IMR-90 (cell line): ENCODE measurements at regions not wholly inside any gene's neighbourhood (a gene's known extent, or its start where the extent isn't known, plus 50 kb on each side); places are given as distances from the start of the nearest gene placed in this dataset.

Experiments used
- ATAC-seq: fragments of 200-7000 bp; cut with Tn5 transposase; 2 replicates; pipeline ENCODE4 v1.9.1; 2020; ENCODE audit warnings: low read depth, mild to moderate bottlenecking, moderate library complexity
- BruUV-seq: library from RNA; stranded (reverse); fragments of 400-500 nt; replicated peaks from 2 replicates; lab custom pipeline; 2021; lab: Mats Ljungman, UMichigan
- CTCF ChIA-PET: fragments of 300-600 bp; formaldehyde crosslinking; extraction: SDS; loops from one replicate; lab custom pipeline; 2021; ENCODE audit warnings: antibody characterized with exemption; lab: Yijun Ruan, JAX
- POLR2A ChIA-PET: fragments of 300-600 bp; sonication (Branson Sonifier 250); formaldehyde crosslinking; loops from one replicate; lab custom pipeline; 2022; ENCODE audit warnings: antibody characterized with exemption; ENCODE audit not compliant: unreplicated experiment; lab: Charles Lee
- DNase-seq: peaks from one replicate; pipeline ENCODE4 v3.0.0; 2013
- H2AFZ ChIP-seq: replicated peaks from 2 replicates; pipeline ENCODE3; 2013; ENCODE audit warnings: low read length, mild to moderate bottlenecking; ENCODE audit not compliant: poor library complexity
- H2AK5ac ChIP-seq: 2 replicates; pipeline ENCODE4 v1.6.1; 2013; ENCODE audit warnings: low read depth, low read length, inconsistent platforms
- H2AK9ac ChIP-seq: replicated peaks from 2 replicates; pipeline ENCODE3; 2013; ENCODE audit warnings: mild to moderate bottlenecking, low read depth, low read length, moderate library complexity; ENCODE audit not compliant: poor library complexity
- H2BK120ac ChIP-seq: 2 replicates; pipeline ENCODE4 v1.6.1; 2013; ENCODE audit warnings: low read depth, low read length, inconsistent platforms
- H2BK15ac ChIP-seq: 3 replicates; pipeline ENCODE4 v1.6.1; 2013; ENCODE audit warnings: low read depth, low read length, inconsistent platforms
- H2BK20ac ChIP-seq: 2 replicates; pipeline ENCODE4 v1.6.1; 2013; ENCODE audit warnings: low read depth, mild to moderate bottlenecking, inconsistent platforms, low read length, moderate library complexity
- H2BK5ac ChIP-seq: 2 replicates; pipeline ENCODE4 v1.6.1; 2013; ENCODE audit warnings: mild to moderate bottlenecking, low read depth, low read length, inconsistent platforms; ENCODE audit not compliant: poor library complexity, severe bottlenecking
- H3K14ac ChIP-seq: replicated peaks from 2 replicates; pipeline ENCODE4 v1.6.1; 2013; ENCODE audit warnings: low read depth, low read length, inconsistent platforms
- H3K18ac ChIP-seq: 2 replicates; pipeline ENCODE4 v1.6.1; 2013; ENCODE audit warnings: low read depth, low read length, control low read depth
- H3K23ac ChIP-seq: 2 replicates; pipeline ENCODE4 v1.6.1; 2013; ENCODE audit warnings: low read depth, low read length, inconsistent platforms
- H3K27ac ChIP-seq: 2 replicates; pipeline ENCODE4 v1.5.1; 2013; ENCODE audit warnings: mild to moderate bottlenecking, control low read depth, low read length; ENCODE audit not compliant: insufficient read depth
- H3K27me3 ChIP-seq: 2 replicates; pipeline ENCODE4 v1.6.1; 2013; ENCODE audit warnings: low read length; ENCODE audit not compliant: control insufficient read depth, insufficient read depth
- H3K36me3 ChIP-seq: 2 replicates; pipeline ENCODE4 v1.6.1; 2013; ENCODE audit warnings: low read length, mixed read lengths; ENCODE audit not compliant: control insufficient read depth, insufficient read depth
- H3K4ac ChIP-seq: 2 replicates; pipeline ENCODE4 v1.6.1; 2013; ENCODE audit warnings: low read depth, low read length, inconsistent platforms
- H3K4me1 ChIP-seq: 2 replicates; pipeline ENCODE4 v1.6.1; 2013; ENCODE audit warnings: low read length, mixed read lengths; ENCODE audit not compliant: control insufficient read depth, insufficient read depth
- H3K4me2 ChIP-seq: 2 replicates; pipeline ENCODE4 v1.6.1; 2013; ENCODE audit warnings: low read depth, mild to moderate bottlenecking, control low read depth, low read length, moderate library complexity
- H3K4me3 ChIP-seq: 2 replicates; pipeline ENCODE4 v1.5.1; 2013; ENCODE audit warnings: low read depth, mild to moderate bottlenecking, control low read depth, low read length, moderate library complexity; ENCODE audit not compliant: insufficient read depth
- H3K56ac ChIP-seq: 2 replicates; pipeline ENCODE4 v1.6.1; 2013; ENCODE audit warnings: low read length, inconsistent platforms; ENCODE audit not compliant: insufficient read depth; ENCODE audit errors: extremely low read depth
- H3K79me1 ChIP-seq, 2 experiments: 2 replicates each; pipeline ENCODE4 v1.6.1; 2013; ENCODE audit warnings: low read length in 2 of 2, inconsistent platforms in 1 of 2, low read depth in 1 of 2
- H3K9ac ChIP-seq: 2 replicates; pipeline ENCODE4 v1.6.1; 2013; ENCODE audit warnings: low read depth, low read length, control low read depth
- H3K9me1 ChIP-seq: 2 replicates; pipeline ENCODE4 v1.6.1; 2013; ENCODE audit warnings: low read length, inconsistent platforms; ENCODE audit not compliant: insufficient read depth
- H3K9me3 ChIP-seq: 2 replicates; pipeline ENCODE4 v1.6.1; 2013; ENCODE audit warnings: low read length; ENCODE audit not compliant: control insufficient read depth, insufficient read depth
- H4K20me1 ChIP-seq: 2 replicates; pipeline ENCODE4 v1.6.1; 2013; ENCODE audit warnings: low read length, inconsistent platforms; ENCODE audit not compliant: insufficient read depth
- H4K5ac ChIP-seq: 2 replicates; pipeline ENCODE4 v1.6.1; 2013; ENCODE audit warnings: mild to moderate bottlenecking, low read depth, low read length, control low read depth
- H4K8ac ChIP-seq, 2 experiments: 2 replicates each; pipeline ENCODE4 v1.6.1; 2013; ENCODE audit warnings: low read depth in 2 of 2, low read length in 2 of 2, control low read depth in 1 of 2, inconsistent platforms in 1 of 2
- H4K91ac ChIP-seq: 2 replicates; pipeline ENCODE4 v1.6.1; 2013; ENCODE audit warnings: low read depth, low read length, inconsistent platforms; ENCODE audit not compliant: insufficient read depth
- BHLHE40 ChIP-seq: fragments of 150-350 bp; IDR thresholded peaks from 2 replicates; pipeline ENCODE4 v1.6.1; 2016; ENCODE audit warnings: mild to moderate bottlenecking, low read depth, low read length
- ELK1 ChIP-seq: fragments of 150-350 bp; IDR thresholded peaks from 2 replicates; pipeline ENCODE4 v1.6.1; 2016; ENCODE audit warnings: low read depth, mild to moderate bottlenecking, low read length, moderate library complexity, borderline replicate concordance
- FOS ChIP-seq: fragments of 150-350 bp; IDR thresholded peaks from 2 replicates; pipeline ENCODE4 v1.6.1; 2016; ENCODE audit warnings: low read depth, low read length
- MAFK ChIP-seq: IDR thresholded peaks from 2 replicates; pipeline ENCODE4 v1.6.1; 2012; ENCODE audit warnings: low read depth, low read length, improper control_type of control experiment
- MAZ ChIP-seq: IDR thresholded peaks from 2 replicates; pipeline ENCODE4 v1.6.1; 2012; ENCODE audit warnings: low read depth, mild to moderate bottlenecking, low read length, improper control_type of control experiment, moderate library complexity, borderline replicate concordance
- MXI1 ChIP-seq: IDR thresholded peaks from 2 replicates; pipeline ENCODE4 v1.6.1; 2012; ENCODE audit warnings: low read depth, mild to moderate bottlenecking, low read length, moderate library complexity, borderline replicate concordance
- NFE2L2 ChIP-seq: fragments of 150-350 bp; IDR thresholded peaks from 2 replicates; pipeline ENCODE4 v1.6.1; 2016; ENCODE audit warnings: low read depth, mild to moderate bottlenecking, low read length
- POLR2A ChIP-seq: IDR thresholded peaks from 2 replicates; pipeline ENCODE4 v1.6.1; 2012; ENCODE audit warnings: mild to moderate bottlenecking, low read depth, low read length
- RAD21 ChIP-seq: IDR thresholded peaks from 2 replicates; pipeline ENCODE4 v1.6.1; 2012; ENCODE audit warnings: low read length, improper control_type of control experiment
- RFX5 ChIP-seq: IDR thresholded peaks from 2 replicates; pipeline ENCODE4 v1.8.0; 2012; ENCODE audit warnings: low read depth, mild to moderate bottlenecking, low read length, moderate library complexity
- SMC3 ChIP-seq: fragments of 150-350 bp; IDR thresholded peaks from 2 replicates; pipeline ENCODE4 v1.6.1; 2016; ENCODE audit warnings: low read depth, mild to moderate bottlenecking, antibody characterized with exemption, low read length, moderate library complexity
- WGBS, 2 experiments: methylation state at CpG; one replicate each; pipeline versions ENCODE4 v1.1.5 to v1.1.7; 2013; ENCODE audit warnings: missing lambda C conversion rate in 2 of 2; ENCODE audit not compliant: insufficient read length in 1 of 2; ENCODE audit errors: extremely low coverage in 2 of 2; 5-methylcytosine and 5-hydroxymethylcytosine counted together
- dilution Hi-C: fragments of 300-500 bp; cut with HindIII; formaldehyde crosslinking; loops from one replicate; pipeline ENCODE4 v1.14.3; 2018; ENCODE audit warnings: low sequenced_read_pairs; ENCODE audit not compliant: unreplicated experiment
- in situ Hi-C: fragments of 300-500 bp; cut with MboI; formaldehyde crosslinking; loops from 3 replicates; pipeline ENCODE4 v1.14.3; 2019; ENCODE audit warnings: low sequenced_read_pairs, inconsistent platforms, mixed read lengths
- intact Hi-C: fragments of 100-400 bp; cut with micrococcal nuclease; formaldehyde crosslinking; loops from 2 replicates; pipeline ENCODE4 v1.10.0; 2022
- TF ChIP-seq, protein P1 (sequence below): fragments of 150-350 bp; IDR thresholded peaks from 2 replicates; pipeline ENCODE4 v1.6.1; 2017; ENCODE audit warnings: mild to moderate bottlenecking, antibody characterized with exemption, low read length, low read depth

- Histone ChIP-seq H2AFZ (no peak overlapping the region), H3K4me2 (no peak overlapping the region), H4K5ac (no peak overlapping the region), H2BK20ac (no peak overlapping the region), H4K8ac (no peak overlapping the region), H4K20me1 (no peaks in the 10 kb centered on the region), H3K18ac (no peak overlapping the region), H3K23ac (no peak overlapping the region), H3K14ac (no peak overlapping the region), H3K9me3 (peaks cover 4% of the 10 kb centered on the region; the same call in 1 of the 2 replicates), H3K4me3 (no peak overlapping the region), H3K27me3 (no peaks in the 10 kb centered on the region), H3K9ac (no peak overlapping the region), H4K91ac (no peak overlapping the region), H2AK9ac (no peak overlapping the region), H3K4ac (no peak overlapping the region), H2BK15ac (no peak overlapping the region), H3K36me3 (no peaks in the 10 kb centered on the region), H3K27ac (no peak overlapping the region), H3K9me1 (no peaks in the 10 kb centered on the region), H2BK120ac (no peak overlapping the region), H2BK5ac (no peak overlapping the region), H3K56ac (no peak overlapping the region), H3K79me1 (no peaks in the 10 kb centered on the region), H3K4me1 (no peaks in the 10 kb centered on the region), H2AK5ac (no peak overlapping the region)
- no CpG with 5 or more reads among the region's 1 CpG for WGBS, 2 experiments
- in situ Hi-C loops: no loop called here
- ATAC-seq (no peak), DNase-seq (no peak)
- intact Hi-C loops: no loop called here
- ChIA-PET POLR2A (no interaction called here), CTCF (no interaction called here)
- no TSS peak for BruUV-seq
- no peak for TF ChIP-seq FOS
- no peak for TF ChIP-seq RFX5
- TF ChIP-seq BHLHE40: no peak
- TF ChIP-seq, protein P1, sequence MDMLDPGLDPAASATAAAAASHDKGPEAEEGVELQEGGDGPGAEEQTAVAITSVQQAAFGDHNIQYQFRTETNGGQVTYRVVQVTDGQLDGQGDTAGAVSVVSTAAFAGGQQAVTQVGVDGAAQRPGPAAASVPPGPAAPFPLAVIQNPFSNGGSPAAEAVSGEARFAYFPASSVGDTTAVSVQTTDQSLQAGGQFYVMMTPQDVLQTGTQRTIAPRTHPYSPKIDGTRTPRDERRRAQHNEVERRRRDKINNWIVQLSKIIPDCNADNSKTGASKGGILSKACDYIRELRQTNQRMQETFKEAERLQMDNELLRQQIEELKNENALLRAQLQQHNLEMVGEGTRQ: no peak
- TF ChIP-seq SMC3: no peak
- no peak for TF ChIP-seq MAZ
- no peak for TF ChIP-seq ELK1
- no peak for TF ChIP-seq POLR2A
- no peak for TF ChIP-seq NFE2L2
- TF ChIP-seq MXI1: no peak
- TF ChIP-seq MAFK: no peak
- no peak for TF ChIP-seq RAD21
- dilution Hi-C loops: no loop called here
Observed at GRCh38 chr3:154515921-154516320, 85.9 kb upstream of the GPR149 start.
